ENCODE measurements at regions not wholly inside any gene's neighbourhood (a gene's known extent, or its start where the extent isn't known, plus 50 kb on each side); places are given as distances from the start of the nearest gene placed in this dataset.
"Not testable (repeated sequence)": the region's sequence is repeated elsewhere in the genome, so short reads cannot be mapped to it uniquely, and the experiment has no call there.

DNA sequence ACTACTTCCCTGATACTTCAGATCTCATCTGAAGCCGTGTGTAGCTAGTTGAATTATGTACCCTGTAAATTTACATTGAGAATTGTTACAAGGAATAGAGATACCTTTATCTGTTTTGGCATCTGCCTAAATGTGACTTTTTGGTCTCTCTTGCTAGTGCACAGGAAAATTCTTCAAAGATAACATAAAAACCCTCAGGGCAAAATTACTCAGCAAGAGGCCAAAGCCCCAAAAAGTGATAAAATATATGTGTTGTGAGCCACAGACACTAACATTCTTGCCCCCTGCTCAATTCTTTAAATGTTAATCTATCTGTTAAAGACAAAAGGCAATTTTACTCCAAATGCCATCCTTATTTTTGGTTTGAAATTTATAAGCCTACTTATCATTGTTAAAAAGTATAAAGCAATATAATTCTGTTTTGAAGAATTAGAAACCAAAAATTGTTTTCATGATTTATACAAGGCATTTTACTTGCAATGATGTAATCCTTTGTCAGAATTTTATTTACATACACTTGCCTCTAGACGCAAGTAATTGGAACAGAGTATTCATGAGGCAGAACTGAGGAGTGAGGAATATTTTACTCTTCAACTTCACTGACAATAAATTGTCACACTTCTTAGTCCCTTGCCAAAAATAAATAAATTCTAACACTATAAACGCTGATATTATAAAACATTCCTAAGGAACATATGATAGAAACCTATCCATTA lies 186.2 kb downstream of the EPM2A start:
- DNase-seq (ENCODE audit: low read depth): no peak

DNA sequence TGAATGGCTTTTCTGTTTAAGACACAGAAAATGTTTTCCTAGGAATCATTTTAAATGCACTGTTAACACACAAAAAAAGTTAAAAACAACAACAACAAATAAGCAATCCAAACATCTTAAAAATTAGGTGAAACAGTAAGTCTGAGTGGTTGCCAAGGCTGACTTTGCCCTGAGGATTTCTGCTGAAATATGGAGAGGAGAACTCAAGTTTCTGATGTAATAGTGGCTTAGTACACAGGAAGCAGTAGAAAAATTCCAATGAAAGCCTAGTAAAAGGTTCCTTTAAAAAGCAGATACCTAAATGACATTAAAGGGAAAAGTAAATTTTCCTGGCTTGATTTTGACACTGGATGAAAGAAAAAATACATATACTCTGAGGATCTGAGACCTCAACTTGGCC lies 184.2 kb downstream of the EPM2A start:
- DNase-seq (ENCODE audit: low read depth): no peak

DNA sequence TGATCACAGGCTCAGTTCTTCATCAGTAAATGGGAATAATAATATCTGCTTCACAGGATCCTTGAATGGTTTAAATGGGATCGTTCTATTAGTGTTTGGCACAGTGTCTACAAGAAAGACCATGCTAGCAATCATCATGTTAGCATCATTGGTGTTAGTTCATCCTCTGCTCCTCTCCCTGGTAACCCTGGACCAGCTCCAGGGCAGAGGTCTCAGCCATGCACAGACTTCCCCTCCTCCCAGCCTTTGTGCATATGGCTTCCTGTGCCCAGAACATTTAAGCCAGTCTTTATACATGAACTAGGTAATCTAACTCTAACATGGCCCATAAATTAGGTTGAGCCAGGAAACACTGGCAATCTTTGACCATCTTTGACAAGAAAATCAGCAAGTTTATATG lies 180.2 kb downstream of the EPM2A start:
- no peak for DNase-seq (ENCODE audit: low read depth)

DNA sequence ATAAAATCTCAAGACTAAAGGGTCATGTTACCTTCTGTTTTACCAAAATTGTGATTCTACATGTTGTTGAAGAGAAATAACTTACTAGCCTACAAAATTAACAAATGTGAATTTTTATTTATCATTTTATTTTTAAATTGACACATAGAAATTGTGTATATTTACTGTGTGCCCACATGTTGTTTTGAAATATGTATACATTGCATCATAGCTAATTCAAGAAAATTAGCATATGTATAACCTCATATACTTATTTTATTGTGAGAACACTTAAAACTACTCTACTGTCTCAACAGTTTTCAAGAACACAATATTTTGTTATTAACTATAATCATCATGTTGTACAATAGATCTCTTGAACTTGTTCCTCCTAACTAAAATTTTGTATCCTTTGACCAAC lies 177.8 kb downstream of the EPM2A start:
- no peak for DNase-seq (ENCODE audit: low read depth)

DNA sequence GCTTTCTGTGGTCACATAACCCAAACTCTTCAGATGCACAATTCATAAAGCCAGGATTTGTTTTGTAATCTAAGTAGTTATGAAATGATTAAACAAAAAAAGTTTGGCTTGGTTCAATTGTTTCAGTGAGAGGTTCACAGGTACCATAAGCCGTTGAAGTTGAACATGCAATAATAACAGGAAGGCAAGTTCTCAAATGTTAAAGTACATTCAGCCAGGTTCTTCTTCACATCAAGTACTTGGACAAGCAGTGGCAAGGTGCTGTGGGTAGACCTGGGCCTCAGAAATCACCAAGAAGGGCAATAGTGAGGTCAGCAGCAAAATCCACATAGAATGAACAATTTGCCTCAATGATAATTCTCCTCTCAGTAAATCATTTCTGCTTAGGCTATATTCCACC lies 175.5 kb downstream of the EPM2A start:
- no peak for DNase-seq (ENCODE audit: low read depth)

DNA sequence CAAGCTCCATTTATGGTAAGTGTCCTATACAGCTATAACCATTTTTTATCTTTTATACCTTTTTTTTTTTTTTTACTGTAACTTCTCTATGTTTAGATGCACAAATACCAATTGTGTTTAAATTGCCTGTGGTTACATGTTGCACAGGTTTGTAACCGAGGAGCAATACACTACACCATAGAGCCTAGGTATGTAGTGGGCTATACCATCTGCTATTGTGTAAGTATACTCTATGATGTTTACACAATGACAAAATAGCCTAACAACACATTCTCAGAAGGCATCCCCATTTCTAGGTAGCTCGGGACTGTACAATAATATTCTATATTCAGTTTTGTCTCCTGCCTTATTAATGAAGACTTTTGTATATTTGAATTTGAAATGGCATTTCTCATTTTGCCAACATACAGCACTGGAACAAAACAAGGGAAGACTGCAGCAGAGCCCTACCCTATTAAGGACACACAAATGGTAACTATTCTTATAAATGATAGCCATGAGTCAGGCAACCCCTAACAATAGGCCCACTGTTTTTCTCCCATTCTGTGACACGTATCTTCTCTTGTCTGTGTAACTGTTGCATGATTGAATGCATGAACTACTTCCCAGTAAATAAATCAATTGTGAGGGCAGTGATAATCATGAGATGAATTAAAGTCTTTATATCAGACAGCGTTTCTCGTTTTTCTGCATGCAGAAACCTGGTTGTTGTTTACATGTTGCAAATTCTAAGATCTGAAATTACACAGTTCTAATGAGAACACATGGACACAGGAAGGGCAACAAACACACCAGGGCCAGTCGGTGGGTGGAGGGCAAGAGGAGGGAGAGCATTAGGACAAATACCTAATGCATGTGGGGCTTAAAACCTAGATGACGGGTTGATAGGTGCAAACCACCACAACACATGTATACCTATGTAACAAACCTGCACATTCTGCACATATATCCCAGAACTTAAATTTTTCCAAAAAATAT lies 173.9 kb downstream of the EPM2A start:
- no peak for DNase-seq (ENCODE audit: low read depth)

DNA sequence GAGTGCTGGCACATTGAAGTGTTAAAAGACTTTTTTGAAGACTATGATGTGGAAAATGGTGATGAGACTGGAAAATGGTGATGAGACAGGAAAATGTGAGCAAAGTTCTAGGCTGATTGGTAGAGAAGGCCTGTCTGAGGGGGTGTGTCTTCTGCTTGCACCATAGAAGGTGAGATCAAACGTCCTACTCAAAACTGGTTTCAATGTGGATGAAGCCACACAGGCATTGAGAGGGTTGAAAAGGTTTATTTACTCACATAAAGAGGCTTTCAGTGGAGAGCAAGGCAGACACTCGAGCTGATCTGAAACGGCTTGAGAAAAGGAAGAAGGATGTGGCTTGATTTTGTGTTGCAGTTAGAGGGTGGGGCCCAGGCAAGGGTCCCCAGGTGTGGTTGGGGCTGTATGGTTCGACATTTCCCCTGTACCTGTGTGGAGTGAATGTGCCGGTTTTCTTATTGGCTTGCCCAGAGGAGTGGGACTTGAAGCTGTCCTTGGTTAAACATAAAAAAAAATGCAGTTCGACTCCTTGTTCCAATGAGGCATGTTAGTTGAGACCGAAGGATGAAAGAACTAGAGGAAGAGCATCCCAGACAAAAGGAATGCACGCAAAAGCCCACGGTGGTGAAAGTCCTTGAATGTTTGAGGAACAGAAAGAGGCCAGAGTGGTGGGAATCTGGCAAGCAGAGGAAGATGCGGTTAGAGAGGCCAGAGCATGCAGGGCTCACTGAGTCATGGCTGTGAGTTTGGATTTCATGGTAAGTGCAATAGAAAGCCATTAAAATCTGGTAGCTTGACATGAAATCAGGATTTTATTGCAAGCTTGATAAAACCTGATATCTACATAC lies 172.3 kb downstream of the EPM2A start:
- no peak for DNase-seq (ENCODE audit: low read depth)

DNA sequence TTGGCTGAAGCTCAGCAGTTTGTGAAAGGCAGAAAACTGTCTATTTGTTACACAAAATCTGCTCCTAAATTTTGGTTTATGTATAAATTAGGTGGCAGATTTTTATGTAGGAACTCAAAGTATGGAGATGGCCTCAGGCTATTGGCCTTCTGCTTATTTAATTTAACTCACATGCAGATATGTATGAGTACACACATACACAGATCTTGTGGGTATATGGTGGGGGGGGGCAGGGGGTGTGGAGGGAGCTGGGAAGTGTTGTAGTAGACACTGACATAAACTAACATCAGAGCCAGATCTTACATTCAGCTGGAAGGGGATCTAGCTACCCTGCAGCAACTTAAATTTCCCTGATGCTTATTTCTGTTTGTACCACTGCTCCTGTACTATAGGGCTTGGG lies 170.8 kb downstream of the EPM2A start:
- no peak for DNase-seq (ENCODE audit: low read depth)

DNA sequence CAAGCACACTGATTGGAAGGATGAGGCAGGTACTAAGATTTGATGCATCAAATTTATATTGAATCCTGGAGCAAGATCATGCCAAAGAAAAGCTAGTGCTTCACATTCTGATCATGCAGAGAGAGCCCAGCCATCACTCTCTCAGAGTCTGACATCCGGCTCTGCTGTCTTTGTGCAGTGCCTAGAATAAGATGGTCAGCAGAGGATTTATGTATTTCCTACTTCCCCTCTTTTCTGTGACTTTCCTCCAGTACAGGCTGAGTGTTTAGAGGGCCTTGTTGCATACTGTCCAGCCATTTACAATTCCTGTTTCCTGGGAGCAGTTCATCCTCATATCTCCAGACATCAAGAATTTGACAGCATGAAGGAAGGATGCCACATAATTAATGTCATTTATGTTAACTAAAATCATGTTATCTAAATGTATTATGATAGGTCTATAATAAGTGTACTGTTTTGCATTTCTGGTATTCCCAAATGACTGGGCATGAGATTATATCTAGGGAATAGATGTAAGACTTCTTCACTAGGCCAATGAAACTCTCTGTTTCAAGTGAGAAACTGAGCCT lies 167.6 kb downstream of the EPM2A start:
- DNase-seq (ENCODE audit: low read depth): no peak

DNA sequence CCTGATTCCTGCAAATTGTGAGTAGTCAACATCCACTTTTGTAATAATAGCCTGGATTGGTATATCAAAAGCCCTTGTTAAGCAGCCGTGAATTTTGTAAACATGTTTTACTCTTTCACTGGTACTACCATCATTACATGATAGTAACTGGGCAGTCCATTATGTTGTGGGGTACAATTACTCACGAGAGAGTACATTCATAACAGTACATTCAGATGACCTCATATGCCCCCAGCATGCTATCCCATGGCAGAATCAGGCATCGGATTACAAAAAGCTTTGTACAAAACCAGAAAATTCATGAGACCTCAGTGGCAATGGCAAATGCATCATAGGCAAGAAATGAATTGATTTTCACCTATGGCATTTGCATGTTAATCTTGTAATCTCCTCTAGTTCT lies 166.2 kb downstream of the EPM2A start:
- no peak for DNase-seq (ENCODE audit: low read depth)

DNA sequence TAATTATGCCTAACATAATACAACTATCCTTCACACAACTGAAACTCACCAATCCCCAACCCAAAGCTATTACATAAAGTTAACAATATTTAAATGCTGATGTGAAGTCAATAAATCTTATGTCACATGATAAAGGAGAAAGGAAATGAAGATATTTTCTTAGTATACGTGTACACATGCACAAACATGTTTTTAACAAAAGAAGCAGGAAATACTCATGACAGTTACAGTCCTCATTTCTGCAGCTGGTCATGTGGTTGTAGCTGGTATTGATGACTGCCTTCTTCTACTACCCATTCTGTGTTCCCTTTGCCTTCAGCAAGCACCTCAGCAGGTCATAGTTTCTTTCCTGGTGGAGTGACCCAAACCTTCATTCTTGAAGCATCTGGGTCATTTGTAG lies 165.0 kb downstream of the EPM2A start:
- DNase-seq (ENCODE audit: low read depth): not testable (repeated sequence)

DNA sequence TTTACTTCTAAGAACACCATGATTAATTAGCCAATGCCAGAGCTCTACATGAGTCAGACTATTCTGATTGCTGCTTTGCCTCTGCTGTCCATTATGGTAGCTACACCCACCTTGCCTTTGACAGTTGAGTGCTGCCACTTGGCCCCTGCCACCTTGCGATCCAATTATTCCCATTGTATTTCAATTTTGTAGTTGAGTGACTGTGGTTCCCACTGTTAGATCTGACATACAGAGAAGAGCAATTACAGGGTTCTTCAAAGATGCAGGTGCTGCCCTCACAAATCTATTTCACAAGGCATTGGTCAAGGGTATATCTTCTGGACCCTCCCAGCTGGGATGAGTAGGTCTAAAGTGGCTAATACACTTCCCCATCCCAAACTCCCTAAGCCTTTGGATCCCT lies 161.1 kb downstream of the EPM2A start:
- DNase-seq (ENCODE audit: low read depth): not testable (repeated sequence)
